ENCODE measurements at regions not wholly inside any gene's neighbourhood (a gene's known extent, or its start where the extent isn't known, plus 50 kb on each side); places are given as distances from the start of the nearest gene placed in this dataset.

GRCh38 chr2:81996332-81996731 is 1691.8 kb upstream of the LRRTM1 start:
- TF ChIP-seq CTCF (conservative IDR thresholded peaks at IDR 0.05; ENCODE audit: low read length) = no peak
- no peak for TF ChIP-seq EZH2phosphoT487 (IDR thresholded peaks at IDR 0.05; ENCODE audit: borderline replicate concordance)

All from Loucy (cell line).